HG03432 (cell line): ENCODE measurements at regions not wholly inside any gene's neighbourhood (a gene's known extent, or its start where the extent isn't known, plus 50 kb on each side); places are given as distances from the start of the nearest gene placed in this dataset.

Source experiments
- ATAC-seq: cut with Tn5 transposase; IDR thresholded peaks from one replicate; pipeline ENCODE4 v1.9.1; 2021; ENCODE audit warnings: mild to moderate bottlenecking, moderate library complexity; ENCODE audit not compliant: unreplicated experiment

DNA sequence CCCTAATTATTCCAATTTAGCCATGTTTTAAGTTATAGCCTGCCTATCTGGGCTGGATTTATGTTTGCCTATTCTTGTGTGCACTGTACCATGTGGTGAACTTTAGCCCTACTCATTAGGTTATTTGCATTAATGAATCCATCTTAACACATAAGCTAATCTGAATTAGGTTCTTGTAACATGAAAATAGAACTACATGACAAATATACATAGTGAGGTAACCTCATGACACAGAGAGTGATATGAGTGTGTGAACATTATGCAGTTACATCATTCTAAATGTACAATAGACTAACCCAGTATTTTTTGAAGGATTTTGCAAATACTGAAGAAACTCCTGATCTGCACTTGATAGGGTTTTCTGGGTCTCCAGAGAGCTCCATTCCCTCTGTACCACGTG, 733.7 kb upstream of the CITED2 start:
- no peak for ATAC-seq

DNA sequence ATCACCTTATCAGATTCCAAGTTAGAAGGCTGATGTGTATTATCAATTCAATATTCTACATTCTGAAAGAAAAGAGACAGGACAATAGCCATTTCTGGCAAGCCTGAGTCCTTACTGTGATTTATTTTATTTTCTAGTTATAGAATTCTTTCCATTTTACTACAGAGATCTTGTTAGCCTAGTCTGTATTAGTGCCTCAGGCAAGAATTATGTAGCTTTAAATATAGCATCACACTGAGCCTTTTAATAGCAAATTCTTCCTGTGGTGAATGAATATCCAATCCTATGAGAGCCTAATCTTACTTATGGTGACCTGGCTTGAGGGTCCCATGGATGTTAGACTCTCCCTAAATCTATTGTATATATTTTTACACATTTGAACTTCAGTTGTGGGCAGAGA, 732.8 kb upstream of the CITED2 start:
- ATAC-seq = no peak

DNA sequence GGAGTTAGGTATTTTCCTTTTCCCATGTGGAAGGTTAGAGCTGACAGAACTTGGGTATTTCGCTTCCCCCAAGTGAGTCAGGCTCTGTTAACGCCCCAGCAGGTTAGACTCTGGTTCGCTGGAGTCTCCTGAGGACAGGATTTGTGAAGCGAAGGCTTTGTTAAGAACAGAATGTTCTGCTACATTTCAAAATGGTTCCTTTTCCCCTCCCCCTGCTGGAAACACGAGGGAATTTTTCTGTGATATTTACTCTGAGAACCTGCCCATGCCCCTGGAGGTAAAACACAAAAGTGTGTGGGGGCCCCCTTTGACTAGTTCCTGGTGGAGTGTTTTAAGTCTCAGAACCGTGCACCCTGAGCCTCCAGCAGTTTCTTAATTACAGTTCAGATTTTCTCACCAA, 731.4 kb upstream of the CITED2 start:
- no peak for ATAC-seq

DNA sequence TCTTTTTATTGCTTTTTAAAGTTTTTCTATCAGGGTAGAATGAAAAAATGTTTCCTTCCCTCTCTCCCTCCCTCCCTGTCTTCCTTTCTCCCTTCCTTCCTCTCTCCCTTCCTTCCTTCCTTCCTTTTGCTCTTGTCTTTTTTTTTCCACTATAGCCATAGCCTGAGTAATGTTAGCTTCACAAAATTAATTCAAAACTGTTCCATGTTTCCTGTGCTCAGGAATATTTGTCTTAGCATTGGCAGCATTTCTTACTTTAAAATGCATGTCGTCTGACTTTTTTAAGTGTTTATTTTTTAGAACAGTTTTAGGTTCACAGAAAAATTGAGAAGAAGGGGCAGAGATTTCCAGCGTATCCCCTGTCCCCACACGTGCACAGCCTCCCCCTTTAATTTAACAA, 730.8 kb upstream of the CITED2 start:
- ATAC-seq = no peak

DNA sequence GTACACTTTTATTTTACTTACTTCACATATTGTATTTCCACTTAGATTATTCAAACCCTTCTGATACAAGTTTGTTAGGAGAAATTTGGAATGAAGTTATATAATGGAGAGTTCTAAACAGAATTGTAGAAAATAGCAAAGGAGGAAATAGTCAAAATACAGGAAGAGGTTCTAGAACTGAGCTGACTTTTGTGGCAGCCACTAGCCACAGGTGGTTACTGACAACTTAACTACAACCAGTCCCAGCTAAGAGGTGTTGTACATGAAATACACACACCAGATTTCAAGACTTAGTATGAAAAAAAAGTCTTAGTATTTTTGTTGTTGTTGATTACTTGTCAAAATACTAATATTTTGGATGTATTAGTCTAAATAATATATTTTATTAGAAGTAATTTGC, 727.4 kb upstream of the CITED2 start:
- ATAC-seq = no peak

DNA sequence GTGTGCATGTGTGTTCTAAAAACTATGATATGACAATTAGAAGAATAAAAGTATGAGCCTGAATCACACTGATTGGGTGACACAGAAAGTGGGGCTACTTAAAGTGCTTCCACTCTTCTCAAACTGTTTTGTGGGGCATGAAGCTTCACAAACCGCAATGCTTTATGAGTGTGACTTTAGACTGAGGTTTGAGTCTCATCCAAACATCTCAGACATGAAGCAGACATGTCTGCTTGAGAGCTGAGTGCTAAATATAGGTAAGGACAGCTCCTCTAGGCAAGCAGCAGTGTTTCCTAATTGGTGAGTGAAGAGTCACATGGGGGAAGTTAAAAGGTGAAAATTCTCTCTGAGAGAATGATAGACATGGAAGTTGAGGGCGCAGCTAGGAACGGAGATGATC, 726.9 kb upstream of the CITED2 start:
- ATAC-seq = peak; percentile 54

DNA sequence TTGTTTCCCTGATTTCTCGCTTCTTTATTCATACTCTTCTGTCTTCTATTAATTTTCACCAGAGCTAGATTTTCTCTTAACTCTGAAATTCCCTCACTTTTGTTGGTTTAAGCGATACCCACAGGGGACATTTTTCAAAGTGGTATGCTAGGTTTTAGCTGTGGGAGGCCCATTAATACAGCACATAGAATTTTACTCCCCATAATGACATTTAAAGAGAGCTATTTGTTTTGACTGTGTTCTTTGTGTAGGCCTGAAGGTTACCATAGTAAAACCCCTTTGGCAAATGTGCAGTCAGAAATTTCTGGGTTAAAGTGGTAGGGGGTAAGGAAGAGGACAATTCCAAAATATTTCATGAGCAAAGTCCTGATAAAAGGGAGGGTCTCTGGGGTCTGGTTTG, 721.1 kb upstream of the CITED2 start:
- no peak for ATAC-seq

DNA sequence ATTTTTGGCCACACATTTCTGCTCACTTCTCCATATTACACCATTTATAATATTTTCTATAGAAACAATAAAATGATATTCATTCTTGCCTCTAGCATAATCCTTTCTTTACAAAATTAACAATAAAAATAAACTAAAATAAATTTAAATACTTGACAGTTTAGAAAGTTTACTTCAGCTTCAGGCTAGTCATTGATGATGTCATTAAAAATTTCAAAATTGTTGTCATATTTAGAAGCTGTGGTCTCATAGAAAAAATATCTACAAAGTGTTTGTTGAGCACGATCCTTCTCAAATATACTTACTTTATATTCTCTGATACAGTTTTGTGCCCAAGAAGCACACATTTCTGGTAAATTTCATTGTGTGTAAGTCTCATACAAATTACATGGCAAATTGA, 717.4 kb upstream of the CITED2 start:
- ATAC-seq = no peak

DNA sequence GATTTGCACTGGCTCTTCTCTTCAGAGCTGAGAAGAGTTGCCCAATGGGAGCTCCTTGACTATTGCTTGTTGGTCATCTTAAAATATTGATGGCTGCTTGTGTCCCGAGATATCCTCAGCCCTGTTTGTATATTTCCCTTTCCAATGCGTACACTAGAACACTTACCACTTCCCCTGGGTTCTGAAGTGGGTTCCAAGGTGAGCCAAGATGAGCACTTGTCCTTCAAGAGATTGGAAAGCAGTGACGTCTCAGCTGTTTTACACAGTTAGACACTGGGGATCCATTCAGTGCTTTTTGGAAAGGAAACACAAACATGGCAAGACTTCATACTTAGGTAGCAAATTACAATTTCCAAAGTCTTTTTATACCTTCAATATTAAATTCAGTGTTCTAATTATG, 716.4 kb upstream of the CITED2 start:
- no peak for ATAC-seq

DNA sequence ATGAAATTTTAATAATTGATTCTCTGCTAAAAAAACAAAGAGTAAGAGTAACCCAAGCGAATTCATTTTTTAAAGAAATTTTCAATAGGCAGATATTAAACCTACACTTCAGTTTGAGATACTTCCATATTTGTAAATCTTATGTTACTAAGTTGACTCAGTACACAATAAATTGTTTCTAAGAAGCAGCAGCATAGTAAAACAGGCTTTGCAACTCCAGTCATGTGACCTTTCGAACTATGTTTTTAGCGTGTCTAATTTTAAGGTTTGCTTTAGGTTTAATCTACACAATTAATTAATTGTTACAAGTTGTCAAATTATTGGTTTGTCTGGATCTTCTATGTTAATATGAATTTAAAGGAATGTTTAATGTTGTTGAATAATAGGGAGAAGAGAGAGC, 708.9 kb upstream of the CITED2 start:
- ATAC-seq = no peak

DNA sequence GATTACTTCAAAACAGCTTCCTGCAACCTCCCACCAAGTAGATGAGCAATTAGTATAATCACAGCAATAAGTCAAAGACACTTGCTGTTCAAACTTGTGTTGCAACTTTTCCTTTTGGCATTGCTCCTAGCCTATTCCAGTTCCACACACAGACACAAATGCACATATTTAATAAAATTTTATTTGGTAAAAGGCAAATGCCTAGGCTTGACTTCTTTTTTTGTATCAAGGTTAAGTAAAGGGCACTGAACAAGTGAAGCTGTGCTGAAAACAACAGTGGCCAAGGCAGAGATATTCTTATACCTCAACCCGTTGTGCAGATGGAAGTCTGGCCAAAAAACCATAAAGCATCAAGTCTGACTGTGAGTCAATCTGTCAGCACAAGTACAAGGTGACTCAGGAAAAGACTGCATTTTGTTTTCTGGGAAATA, 708.4 kb upstream of the CITED2 start:
- ATAC-seq = no peak

DNA sequence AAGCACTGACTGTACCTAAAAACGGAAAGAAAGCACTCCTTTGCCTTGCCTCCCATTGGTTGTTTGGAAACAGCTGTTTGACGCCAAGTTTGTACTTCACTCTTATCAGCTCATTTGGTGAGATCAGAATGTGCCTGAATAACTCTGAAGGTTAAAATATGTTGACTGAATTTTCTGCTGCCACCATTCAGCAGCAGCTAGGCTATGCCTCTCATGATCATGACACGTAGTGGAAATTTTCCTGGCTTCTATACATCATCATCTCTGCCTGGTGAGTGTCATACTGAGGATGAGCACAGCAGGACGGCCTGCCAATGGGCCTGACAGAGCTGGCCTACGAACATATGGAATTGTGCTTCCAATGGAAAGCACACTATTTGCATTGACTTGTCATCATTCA, 704.9 kb upstream of the CITED2 start:
- ATAC-seq = no peak

DNA sequence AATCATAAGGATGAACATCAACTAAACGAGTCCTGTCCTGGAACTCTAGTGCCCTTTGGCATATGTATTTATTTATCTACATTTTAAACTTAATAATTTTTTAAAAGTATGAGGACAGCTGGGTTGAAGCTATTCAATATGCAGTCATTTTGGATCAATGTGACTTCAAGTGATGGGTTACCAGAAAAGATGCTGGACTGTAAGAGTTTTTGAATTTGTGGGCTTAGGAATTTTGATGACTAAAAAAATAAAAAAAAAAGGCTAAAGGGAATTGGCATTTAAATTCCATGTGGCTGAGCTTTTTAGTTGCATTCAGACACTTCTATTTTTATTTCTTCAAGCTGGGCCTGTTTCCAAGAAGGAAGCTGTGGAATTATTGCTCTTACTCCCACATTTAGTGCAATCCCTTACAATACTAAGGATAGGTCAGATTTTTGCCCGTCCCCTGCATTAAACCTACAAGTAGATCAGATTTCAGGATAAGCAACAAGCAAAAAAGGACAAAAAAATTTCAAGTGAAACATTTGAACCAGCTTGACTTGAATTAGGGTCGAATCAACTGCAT, 704.2 kb upstream of the CITED2 start:
- no peak for ATAC-seq

DNA sequence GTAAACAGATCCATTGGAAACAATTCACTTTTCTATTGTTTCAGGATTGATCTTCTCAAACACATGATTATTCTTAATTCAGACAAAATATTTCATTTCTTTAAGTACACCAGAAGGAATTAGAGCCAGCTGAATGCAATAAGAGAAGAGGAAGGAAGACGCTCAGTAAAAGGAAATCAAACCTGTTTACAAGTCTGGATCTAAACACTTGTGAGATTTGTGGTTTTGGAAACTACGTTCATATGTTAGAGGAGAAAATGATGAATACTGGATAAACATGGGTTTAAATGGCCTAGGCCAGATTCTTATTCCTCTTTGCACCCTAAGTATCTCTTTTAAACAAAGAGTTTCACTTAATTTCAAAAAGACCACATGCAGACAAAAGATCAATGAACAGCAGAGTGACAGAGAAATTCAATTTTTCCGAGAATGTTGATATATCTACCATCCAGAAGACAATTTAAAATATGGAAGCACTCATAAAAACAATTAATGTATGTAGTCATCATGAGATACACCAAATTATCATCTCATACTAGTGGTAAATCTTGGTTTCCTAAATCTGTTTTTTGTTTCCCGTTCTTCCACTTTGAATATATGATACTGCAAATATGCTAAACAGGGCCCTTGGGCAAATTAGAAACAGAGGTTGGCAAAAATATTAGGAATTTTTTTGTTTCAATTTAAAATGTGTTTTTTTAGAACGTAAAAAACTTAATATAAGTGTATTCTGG, 703.5 kb upstream of the CITED2 start:
- no peak for ATAC-seq

DNA sequence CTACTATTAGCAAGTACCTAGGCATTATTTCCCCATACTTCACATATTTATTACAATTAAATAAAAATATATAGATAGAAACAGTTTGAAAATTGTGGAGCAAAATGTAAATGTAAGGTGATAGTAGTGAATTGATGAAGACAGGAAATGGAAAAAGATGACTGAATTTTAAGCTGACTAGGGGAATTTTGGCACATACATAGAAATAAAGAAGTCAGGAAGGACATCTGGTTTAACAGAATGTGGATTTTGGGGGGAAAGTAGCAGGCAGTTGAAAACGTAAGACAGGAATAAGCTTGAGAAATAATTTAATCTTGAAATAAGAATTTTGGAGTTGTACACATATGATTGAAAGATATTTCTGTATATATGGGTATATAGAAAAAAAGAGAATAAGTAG, 701.7 kb upstream of the CITED2 start:
- ATAC-seq = no peak

DNA sequence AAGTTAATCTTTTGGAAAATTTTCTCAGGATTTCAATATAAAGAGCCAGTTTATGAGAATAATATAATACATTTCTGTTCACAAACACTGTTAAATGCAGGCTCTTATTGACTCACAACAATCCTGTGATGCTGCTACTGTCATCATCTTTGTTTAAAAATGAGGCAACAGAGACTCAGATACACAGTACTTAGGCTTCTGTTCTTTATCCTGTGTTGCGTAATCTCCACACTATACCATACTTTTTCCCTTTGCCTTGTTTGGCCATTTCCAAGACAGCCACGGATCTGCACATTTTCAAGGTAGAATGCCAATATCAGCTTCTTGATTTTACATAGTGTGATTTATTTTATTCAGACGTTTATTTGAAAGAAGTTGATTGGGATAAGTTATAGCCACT, 699.0 kb upstream of the CITED2 start:
- ATAC-seq = no peak

DNA sequence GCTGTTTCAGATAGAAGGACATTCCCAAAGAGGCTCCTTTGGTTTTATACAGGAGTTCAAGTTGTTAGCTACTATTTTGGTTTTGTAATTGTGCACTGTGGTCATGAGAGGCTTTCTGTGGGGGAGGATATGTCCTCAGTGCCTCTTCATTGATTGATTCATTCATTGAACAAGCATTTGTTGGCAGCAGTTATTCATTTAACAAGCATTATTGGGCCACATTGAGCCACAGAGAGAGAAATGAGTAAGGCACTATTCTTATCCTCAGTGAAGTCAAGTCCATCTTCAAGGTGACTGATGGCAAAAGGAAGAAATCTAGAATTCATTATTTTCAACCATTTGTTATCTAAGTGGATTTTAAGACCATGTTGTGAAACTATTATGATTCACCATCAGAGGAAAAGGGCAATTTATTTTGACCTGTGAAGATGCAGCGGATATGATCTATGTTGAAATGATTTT, 697.2 kb upstream of the CITED2 start:
- peak; percentile 60 for ATAC-seq

DNA sequence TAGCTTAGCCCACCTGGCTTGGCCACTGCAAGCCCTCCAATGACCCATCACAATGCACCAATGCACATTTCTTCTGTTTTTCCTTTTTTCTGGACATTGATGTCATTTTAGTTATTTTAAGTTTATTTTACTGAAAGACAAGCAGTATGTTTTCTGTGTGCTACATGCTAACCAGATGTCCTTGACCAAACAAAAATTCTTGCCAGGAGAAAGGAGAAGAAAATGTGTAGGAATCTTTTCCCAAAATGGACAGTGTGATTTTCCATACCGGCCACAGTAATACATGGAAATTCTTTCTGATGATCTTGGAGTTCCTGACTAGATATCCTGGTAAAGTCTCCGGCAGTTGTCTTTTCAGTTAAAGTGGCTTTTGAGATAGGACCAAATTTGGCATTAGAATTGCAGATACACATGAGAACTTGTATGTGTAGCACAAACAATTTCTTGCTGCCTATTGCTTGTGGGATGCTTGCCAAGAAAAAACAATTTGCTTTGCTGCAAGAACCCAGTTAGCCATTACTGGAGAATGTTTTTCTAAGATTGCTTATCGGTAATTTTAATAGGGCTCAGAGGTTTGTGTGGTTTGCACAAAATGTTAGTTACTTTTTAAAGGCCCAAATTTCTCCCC, 696.5 kb upstream of the CITED2 start:
- no peak for ATAC-seq

DNA sequence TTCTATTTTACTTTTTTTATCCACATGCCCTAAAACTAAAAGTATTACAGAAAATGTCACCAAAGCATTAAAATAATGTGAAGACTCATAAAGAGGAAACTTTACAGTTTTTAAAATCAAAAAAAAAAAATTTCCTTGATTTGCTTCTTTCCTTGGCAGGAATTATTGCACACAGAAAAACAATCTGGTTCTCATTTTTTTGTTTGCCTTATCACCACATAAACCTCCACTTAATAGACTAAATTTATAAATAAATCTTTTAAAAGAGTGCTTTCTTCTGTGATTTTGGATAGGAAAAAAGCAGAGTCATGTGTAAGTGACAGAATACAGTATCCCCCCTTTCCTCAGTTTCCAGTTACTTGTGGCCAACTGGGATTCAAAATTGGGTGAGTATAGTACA, 695.1 kb upstream of the CITED2 start:
- ATAC-seq = no peak

DNA sequence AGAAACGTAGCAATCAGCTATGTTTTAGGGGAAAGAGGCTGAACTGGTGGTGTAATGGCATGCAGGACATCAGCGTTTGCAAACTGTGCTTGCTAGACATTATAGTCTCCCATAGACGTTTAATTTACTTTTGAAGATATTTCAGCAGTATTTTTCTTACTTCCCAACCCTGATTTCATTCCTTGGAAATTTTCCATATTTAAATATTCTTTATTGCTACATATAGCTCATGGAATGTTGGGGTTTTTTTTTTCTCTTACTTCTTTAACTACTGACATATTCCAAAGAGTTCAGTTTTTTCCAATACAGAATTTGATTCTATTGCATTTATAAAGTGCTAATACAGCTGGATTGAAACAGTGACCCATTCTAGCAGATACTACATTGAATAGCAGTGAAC, 694.4 kb upstream of the CITED2 start:
- ATAC-seq = no peak

DNA sequence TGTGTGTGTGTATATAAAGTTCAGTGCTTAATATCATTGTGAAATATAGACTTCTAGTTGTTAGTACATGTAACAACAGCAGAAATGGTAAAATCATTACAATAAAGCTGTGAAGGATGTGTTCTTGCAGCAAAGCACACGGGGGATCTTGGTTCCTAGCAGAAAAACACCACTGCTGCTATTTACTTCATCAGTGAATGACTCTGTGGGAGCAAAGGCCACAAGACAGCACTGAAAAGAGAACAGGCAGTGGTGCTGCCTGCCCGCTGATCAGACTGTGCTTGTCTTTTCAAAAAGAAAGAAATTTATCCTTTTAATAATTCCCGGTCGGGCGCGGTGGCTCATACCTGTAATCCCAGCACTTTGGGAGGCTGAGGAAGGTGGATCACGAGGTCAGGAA, 689.9 kb upstream of the CITED2 start:
- no peak for ATAC-seq

DNA sequence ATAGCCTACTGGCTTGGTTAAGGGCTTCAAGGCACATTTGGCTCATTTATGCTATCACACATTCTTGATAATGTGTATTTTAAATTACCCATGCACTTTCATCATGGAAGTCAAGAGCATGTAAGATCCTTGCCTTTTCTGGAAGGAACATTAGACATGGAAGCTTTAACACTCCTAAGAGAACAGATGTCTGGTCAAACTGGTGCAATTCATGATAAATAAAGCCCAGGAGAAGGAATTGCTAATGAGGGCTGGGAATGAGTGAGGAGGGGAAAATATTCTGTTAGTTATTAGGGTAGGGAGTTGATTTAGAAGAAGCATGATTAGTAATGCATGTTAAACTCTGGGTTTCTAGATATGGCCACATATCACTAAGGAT, 688.6 kb upstream of the CITED2 start:
- ATAC-seq = no peak
